ENCODE measurements at regions not wholly inside any gene's neighbourhood (a gene's known extent, or its start where the extent isn't known, plus 50 kb on each side); places are given as distances from the start of the nearest gene placed in this dataset.

GRCh38 chr13:85742355-85742754, 56.9 kb downstream of the SLITRK6 start:
- ATAC-seq = no peak
- H3K9me3 Mint-ChIP-seq = peaks cover 3% of the 10 kb centered on the region
- no peaks in the 10 kb centered on the region for H3K36me3 Mint-ChIP-seq
- no peak overlapping the region for H3K4me3 Mint-ChIP-seq
- H3K27me3 Mint-ChIP-seq = no peaks in the 10 kb centered on the region
- no peaks in the 10 kb centered on the region for H3K4me1 Mint-ChIP-seq
- H3K27ac Mint-ChIP-seq = no peak overlapping the region

- H3K4me1 Mint-ChIP-seq = no peaks in the 10 kb centered on the region
- no peaks in the 10 kb centered on the region for H3K36me3 Mint-ChIP-seq
- no peak overlapping the region for H3K4me3 Mint-ChIP-seq
- no peak overlapping the region for H3K27ac Mint-ChIP-seq
- peaks cover 3% of the 10 kb centered on the region for H3K9me3 Mint-ChIP-seq
- no peak for ATAC-seq
- no peaks in the 10 kb centered on the region for H3K27me3 Mint-ChIP-seq
Observed at GRCh38 chr13:85741017-85741416, 58.2 kb downstream of the SLITRK6 start.

GRCh38 chr13:85738696-85739320, 60.4 kb downstream of the SLITRK6 start:
- H3K9me3 Mint-ChIP-seq = peaks cover 3% of the 10 kb centered on the region
- ATAC-seq = no peak
- H3K4me3 Mint-ChIP-seq = no peak overlapping the region
- H3K36me3 Mint-ChIP-seq = no peaks in the 10 kb centered on the region
- no peaks in the 10 kb centered on the region for H3K4me1 Mint-ChIP-seq
- H3K27me3 Mint-ChIP-seq = no peaks in the 10 kb centered on the region
- H3K27ac Mint-ChIP-seq = no peak overlapping the region

DNA sequence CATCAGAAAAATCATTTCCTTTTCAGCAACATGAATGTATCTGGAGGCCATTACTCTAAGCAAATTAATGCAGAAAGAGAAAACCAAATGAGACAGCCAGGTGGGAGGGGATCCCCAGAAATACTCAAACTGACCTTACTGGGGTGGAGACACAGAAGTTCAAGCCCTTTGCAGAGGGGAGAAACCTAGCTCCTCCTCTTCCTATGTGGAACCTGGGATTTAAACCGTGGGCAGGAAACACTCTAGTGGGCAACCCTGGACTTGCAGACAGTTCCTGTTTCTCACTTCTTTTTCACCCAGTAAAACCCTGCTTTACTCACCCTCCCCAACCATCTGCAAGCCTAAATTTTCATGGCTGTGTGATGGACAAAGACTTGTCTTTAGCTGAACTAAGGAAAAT, 61.3 kb downstream of the SLITRK6 start:
- no peaks in the 10 kb centered on the region for H3K27me3 Mint-ChIP-seq
- no peak overlapping the region for H3K4me3 Mint-ChIP-seq
- H3K4me1 Mint-ChIP-seq = no peaks in the 10 kb centered on the region
- peaks cover 3% of the 10 kb centered on the region for H3K9me3 Mint-ChIP-seq
- no peaks in the 10 kb centered on the region for H3K36me3 Mint-ChIP-seq
- no peak overlapping the region for H3K27ac Mint-ChIP-seq
- ATAC-seq = no peak

DNA sequence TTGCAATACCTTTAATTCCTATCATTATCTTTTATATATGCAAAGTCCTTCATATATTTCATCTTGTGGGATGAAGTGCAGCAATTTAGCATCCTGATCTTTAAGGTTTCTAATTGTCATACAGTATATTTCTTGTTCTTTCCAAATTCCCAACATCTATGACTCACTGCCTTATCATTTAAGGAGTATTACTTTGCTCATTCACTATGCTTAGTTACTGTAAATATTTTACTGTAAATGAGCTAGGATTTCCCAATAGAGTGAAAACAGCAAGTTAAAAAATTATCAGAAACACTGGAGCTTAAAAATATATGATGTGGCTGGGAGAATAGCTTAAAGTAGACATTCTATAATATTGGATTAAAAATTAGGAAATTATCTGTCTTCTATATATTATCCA, 69.9 kb downstream of the SLITRK6 start:
- Mint-ChIP-seq H3K9me3 (no peaks in the 10 kb centered on the region), H3K27ac (no peak overlapping the region), H3K36me3 (no peaks in the 10 kb centered on the region), H3K4me1 (no peaks in the 10 kb centered on the region), H3K4me3 (no peak overlapping the region), H3K27me3 (no peaks in the 10 kb centered on the region)
- no peak for ATAC-seq

DNA sequence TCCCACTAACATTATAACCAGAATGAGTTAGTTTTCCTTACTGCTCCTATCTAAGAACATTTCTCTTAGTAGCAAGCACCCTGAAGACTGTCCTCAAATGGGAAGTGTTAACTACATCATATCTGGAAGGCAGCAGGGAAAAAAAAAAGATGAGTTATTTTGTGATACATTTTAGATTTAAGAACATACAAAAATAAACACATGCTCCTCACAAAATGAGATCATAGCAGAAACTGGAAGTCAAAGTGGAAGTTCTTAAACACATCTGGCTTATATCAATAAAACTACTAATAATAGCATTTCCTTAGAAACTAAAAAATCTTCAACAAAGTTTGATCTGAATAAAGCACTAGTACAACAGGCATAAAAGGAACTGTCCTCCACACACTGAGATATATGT, 70.4 kb downstream of the SLITRK6 start:
- Mint-ChIP-seq H3K4me1 (no peaks in the 10 kb centered on the region), H3K27ac (no peak overlapping the region), H3K4me3 (no peak overlapping the region), H3K36me3 (no peaks in the 10 kb centered on the region), H3K27me3 (no peaks in the 10 kb centered on the region), H3K9me3 (no peaks in the 10 kb centered on the region)
- no peak for ATAC-seq

DNA sequence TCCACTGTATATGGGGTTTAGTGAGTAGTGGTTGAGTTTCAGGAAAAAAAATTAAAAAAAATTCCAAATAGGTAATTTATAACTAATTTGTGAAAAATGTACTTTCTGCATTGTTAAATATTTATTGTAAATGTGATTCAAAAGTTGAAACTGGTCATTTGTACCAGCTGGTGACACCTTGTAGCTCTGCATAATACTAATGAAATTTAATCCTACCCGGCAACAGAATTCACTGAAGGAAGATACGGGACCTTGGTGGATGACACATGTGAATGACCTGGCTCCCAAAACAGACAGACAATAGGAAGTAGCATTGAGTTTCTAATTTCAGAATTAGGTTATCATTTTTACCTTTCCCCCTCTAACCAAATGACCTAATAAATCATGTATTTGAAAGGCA, 73.8 kb downstream of the SLITRK6 start:
- Mint-ChIP-seq H3K9me3 (no peaks in the 10 kb centered on the region), H3K36me3 (no peaks in the 10 kb centered on the region), H3K4me1 (no peaks in the 10 kb centered on the region), H3K27ac (no peak overlapping the region), H3K4me3 (no peak overlapping the region), H3K27me3 (no peaks in the 10 kb centered on the region)
- no peak for ATAC-seq

GRCh38 chr13:85724546-85725432, 74.4 kb downstream of the SLITRK6 start:
- Mint-ChIP-seq H3K36me3 (no peaks in the 10 kb centered on the region), H3K27ac (no peak overlapping the region), H3K9me3 (no peaks in the 10 kb centered on the region), H3K27me3 (no peaks in the 10 kb centered on the region), H3K4me3 (no peak overlapping the region), H3K4me1 (no peaks in the 10 kb centered on the region)
- ATAC-seq = no peak

- ATAC-seq = no peak
- Mint-ChIP-seq H3K9me3 (no peaks in the 10 kb centered on the region), H3K36me3 (no peaks in the 10 kb centered on the region), H3K27me3 (no peaks in the 10 kb centered on the region), H3K4me1 (no peaks in the 10 kb centered on the region), H3K4me3 (no peak overlapping the region), H3K27ac (no peak overlapping the region)
Observed at GRCh38 chr13:85719749-85720148, 79.5 kb downstream of the SLITRK6 start.

GRCh38 chr13:85717921-85718320, 81.3 kb downstream of the SLITRK6 start:
- Mint-ChIP-seq H3K36me3 (no peaks in the 10 kb centered on the region), H3K27ac (no peak overlapping the region), H3K4me3 (no peak overlapping the region), H3K4me1 (no peaks in the 10 kb centered on the region), H3K9me3 (no peaks in the 10 kb centered on the region), H3K27me3 (no peaks in the 10 kb centered on the region)
- ATAC-seq = no peak

DNA sequence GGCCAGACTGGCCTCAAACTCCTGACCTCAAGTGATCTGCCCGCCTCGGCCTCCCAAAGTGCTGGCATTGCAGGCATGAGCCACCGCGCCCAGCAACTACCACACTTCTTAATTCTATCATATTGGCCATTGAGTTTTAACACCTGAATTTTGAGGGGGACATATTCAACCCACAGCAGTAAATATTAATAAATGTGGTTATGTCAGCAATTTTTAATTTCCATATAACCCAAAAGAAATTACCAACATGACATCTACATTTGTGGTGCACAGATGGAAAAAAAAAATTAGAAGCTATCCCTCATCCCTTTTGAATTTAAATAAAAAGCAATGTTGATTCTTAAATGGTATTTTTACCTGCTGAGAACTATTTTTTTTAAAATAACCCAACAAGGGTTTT, 88.7 kb downstream of the SLITRK6 start:
- Mint-ChIP-seq H3K9me3 (no peaks in the 10 kb centered on the region), H3K27me3 (no peaks in the 10 kb centered on the region), H3K27ac (no peak overlapping the region), H3K4me1 (no peaks in the 10 kb centered on the region), H3K36me3 (no peaks in the 10 kb centered on the region), H3K4me3 (no peak overlapping the region)
- no peak for ATAC-seq

GRCh38 chr13:85709721-85710120, 89.5 kb downstream of the SLITRK6 start:
- H3K4me3 Mint-ChIP-seq = no peak overlapping the region
- no peaks in the 10 kb centered on the region for H3K27me3 Mint-ChIP-seq
- H3K4me1 Mint-ChIP-seq = no peaks in the 10 kb centered on the region
- no peaks in the 10 kb centered on the region for H3K36me3 Mint-ChIP-seq
- H3K27ac Mint-ChIP-seq = no peak overlapping the region
- H3K9me3 Mint-ChIP-seq = no peaks in the 10 kb centered on the region
- ATAC-seq = no peak

GRCh38 chr13:85709072-85709471, 90.1 kb downstream of the SLITRK6 start:
- Mint-ChIP-seq H3K36me3 (no peaks in the 10 kb centered on the region), H3K27ac (no peak overlapping the region), H3K27me3 (no peaks in the 10 kb centered on the region), H3K4me3 (no peak overlapping the region), H3K9me3 (no peaks in the 10 kb centered on the region), H3K4me1 (no peaks in the 10 kb centered on the region)
- no peak for ATAC-seq

DNA sequence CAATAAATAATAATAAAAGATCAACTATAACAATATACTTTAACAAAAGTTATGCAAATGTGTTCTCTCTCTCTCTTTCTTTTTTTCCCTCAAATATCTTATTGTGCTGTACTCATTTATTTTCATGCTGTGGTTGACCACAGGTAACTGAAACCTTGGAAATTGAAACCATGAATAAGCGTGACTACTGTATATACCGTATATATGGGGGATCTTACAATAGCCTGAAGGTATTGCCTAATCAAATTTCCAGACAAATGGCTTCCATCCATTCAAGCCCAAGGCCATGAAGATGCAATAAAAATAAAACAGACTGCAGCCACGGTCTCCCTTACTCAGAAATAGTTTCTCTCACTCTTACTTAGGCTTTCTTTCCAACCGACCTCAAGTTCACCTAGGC, 98.3 kb downstream of the SLITRK6 start:
- H3K36me3 Mint-ChIP-seq = no peaks in the 10 kb centered on the region
- no peak for ATAC-seq
- no peaks in the 10 kb centered on the region for H3K27me3 Mint-ChIP-seq
- peaks cover 9% of the 10 kb centered on the region for H3K9me3 Mint-ChIP-seq
- H3K4me3 Mint-ChIP-seq = no peak overlapping the region
- no peaks in the 10 kb centered on the region for H3K4me1 Mint-ChIP-seq
- no peak overlapping the region for H3K27ac Mint-ChIP-seq

DNA sequence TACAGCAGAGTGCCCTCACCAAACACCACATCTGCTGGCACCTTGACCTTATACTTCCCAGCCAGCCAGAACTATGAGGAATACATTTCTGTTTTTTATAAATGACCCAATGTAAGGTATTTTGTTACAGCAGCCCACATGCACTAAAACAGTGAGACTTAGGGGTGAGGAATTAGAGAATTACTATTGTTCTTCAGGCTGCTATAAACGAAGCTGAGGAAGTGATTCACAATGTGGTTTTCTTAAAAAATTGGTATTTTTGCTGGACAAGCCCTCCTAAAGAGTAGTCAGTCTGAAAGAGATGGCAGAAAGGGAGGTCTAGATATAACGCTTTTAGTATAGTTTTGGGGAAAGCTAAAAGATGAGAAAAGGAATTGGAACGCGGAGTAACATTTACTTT, 101.0 kb downstream of the SLITRK6 start:
- H3K4me3 Mint-ChIP-seq = no peak overlapping the region
- no peak overlapping the region for H3K27ac Mint-ChIP-seq
- H3K4me1 Mint-ChIP-seq = no peaks in the 10 kb centered on the region
- no peaks in the 10 kb centered on the region for H3K27me3 Mint-ChIP-seq
- ATAC-seq = no peak
- no peaks in the 10 kb centered on the region for H3K36me3 Mint-ChIP-seq
- peaks cover 9% of the 10 kb centered on the region for H3K9me3 Mint-ChIP-seq

GRCh38 chr13:85694992-85695391, 104.2 kb downstream of the SLITRK6 start:
- Mint-ChIP-seq H3K36me3 (no peaks in the 10 kb centered on the region), H3K4me1 (no peaks in the 10 kb centered on the region), H3K27ac (no peak overlapping the region), H3K27me3 (no peaks in the 10 kb centered on the region), H3K9me3 (peaks cover 6% of the 10 kb centered on the region), H3K4me3 (no peak overlapping the region)
- no peak for ATAC-seq

Data from stimulated activated memory B cell treated with anti-CD40 and anti-IgM and Interleukin-4, amounts not matched to agents 10 μg/mL and 1 μg/mL and 100 μg/mL, for 72 hours (primary cell).